Mucosa of rectum (tissue), 2 donors: ENCODE measurements at regions not wholly inside any gene's neighbourhood (a gene's known extent, or its start where the extent isn't known, plus 50 kb on each side); places are given as distances from the start of the nearest gene placed in this dataset.

Experiments
- H3K27ac ChIP-seq, 2 donors: one replicate each; pipeline ENCODE4 v1.7.0; 2013; ENCODE audit warnings: inconsistent platforms in 2 of 2, low read depth in 2 of 2, low read length in 2 of 2
- H3K27me3 ChIP-seq, 2 donors: one replicate each; pipeline ENCODE4 v1.7.0; 2013; ENCODE audit warnings: low read length in 2 of 2; ENCODE audit not compliant: control insufficient read depth in 2 of 2, insufficient read depth in 2 of 2
- H3K36me3 ChIP-seq, 2 donors: one replicate each; pipeline ENCODE4 v1.7.0; 2013; ENCODE audit warnings: low read length in 2 of 2; ENCODE audit not compliant: control insufficient read depth in 2 of 2, insufficient read depth in 2 of 2
- H3K4me1 ChIP-seq, 2 donors: one replicate each; pipeline ENCODE4 v1.7.0; 2013; ENCODE audit warnings: low read length in 2 of 2, mild to moderate bottlenecking in 1 of 2; ENCODE audit not compliant: control insufficient read depth in 2 of 2, insufficient read depth in 2 of 2
- H3K4me3 ChIP-seq, 2 donors: one replicate each; pipeline ENCODE4 v1.7.0; 2013; ENCODE audit warnings: low read length in 2 of 2
- H3K9ac ChIP-seq, 2 donors: one replicate each; pipeline ENCODE4 v1.7.0; 2013; ENCODE audit warnings: low read length in 2 of 2, low read depth in 1 of 2, mild to moderate bottlenecking in 1 of 2
- H3K9me3 ChIP-seq, 2 donors: one replicate each; pipeline ENCODE4 v1.7.0; 2013; ENCODE audit warnings: low read length in 2 of 2; ENCODE audit not compliant: control insufficient read depth in 2 of 2
- donor health status: healthy.
- donor health status: Normal muscosa, but diverticular disease.

- Histone ChIP-seq H3K27me3 (no peaks in the 10 kb centered on the region), H3K27ac (no peak overlapping the region)
Measured at GRCh38 chr7:95688931-95689495, 83.3 kb upstream of the DYNC1I1 start.

DNA sequence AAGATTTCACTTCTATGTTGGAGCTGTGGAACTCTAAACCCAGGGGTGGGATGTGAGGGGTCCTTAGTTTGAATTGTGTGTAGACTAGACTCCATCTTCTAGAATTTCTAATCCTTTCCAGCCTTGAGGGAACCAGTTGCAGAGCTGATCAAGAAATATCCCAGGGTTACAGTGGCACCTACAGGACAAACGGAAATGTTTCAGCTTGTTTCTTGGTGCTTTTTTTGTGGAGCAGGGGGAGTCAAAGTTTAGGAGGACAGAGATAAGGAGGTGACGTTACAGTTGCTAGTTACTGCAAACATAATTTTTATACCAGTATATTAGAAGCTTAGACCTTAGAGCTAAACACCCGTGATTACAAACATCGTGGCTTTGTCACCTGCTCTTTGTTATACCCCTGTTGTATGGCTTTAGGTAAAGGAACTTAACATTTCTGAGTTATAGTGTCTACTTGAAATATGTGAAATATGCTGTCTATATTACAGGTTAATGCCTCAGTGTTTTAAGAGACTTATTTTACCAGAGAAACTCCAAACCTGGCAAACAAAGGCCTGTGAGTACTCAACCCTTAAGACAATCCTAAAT is 84.5 kb upstream of the DYNC1I1 start:
- H3K27ac ChIP-seq, result no peak overlapping the region
- H3K4me1 ChIP-seq, result no peaks in the 10 kb centered on the region
- H3K27me3 ChIP-seq, result no peaks in the 10 kb centered on the region
- no peaks in the 10 kb centered on the region for H3K9me3 ChIP-seq
- no peaks in the 10 kb centered on the region for H3K36me3 ChIP-seq
- H3K9ac ChIP-seq, result no peak overlapping the region
- no peak overlapping the region for H3K4me3 ChIP-seq

More at GRCh38 chr7:95688931-95689495, 83.3 kb upstream of the DYNC1I1 start:
- H3K9ac ChIP-seq, result no peak overlapping the region
- no peaks in the 10 kb centered on the region for H3K9me3 ChIP-seq
- no peaks in the 10 kb centered on the region for H3K36me3 ChIP-seq
- H3K4me3 ChIP-seq, result no peak overlapping the region
- H3K4me1 ChIP-seq, result no peaks in the 10 kb centered on the region

- H3K4me3 ChIP-seq, result no peak overlapping the region
- H3K27me3 ChIP-seq, result no peaks in the 10 kb centered on the region
- H3K9me3 ChIP-seq, result no peaks in the 10 kb centered on the region
- no peaks in the 10 kb centered on the region for H3K36me3 ChIP-seq
- H3K9ac ChIP-seq, result no peak overlapping the region
- no peaks in the 10 kb centered on the region for H3K4me1 ChIP-seq
- H3K27ac ChIP-seq, result no peak overlapping the region
Measured at GRCh38 chr7:95686109-95686508, 86.2 kb upstream of the DYNC1I1 start.

DNA sequence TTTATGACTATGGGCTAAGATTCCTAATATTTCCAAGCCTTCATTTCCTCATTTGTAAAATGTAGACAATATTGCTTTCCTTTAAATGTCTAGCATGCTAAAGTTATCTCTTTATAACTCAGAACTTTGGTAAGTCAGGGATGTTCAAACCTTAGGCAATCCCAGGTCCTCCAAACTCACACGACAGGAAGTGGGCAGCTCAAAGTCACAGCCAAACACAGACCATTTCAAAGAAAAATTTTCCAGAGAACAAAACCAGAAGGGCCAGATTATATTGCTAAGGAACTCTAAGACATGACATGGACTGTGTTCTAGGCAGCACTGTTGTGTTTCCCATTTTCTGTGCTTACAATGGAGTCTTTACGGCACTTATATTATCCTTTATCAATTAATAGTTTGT is 87.8 kb upstream of the DYNC1I1 start:
- Histone ChIP-seq H3K4me1 (no peaks in the 10 kb centered on the region), H3K9me3 (no peaks in the 10 kb centered on the region), H3K9ac (no peak overlapping the region), H3K4me3 (no peak overlapping the region), H3K27me3 (no peaks in the 10 kb centered on the region), H3K36me3 (no peaks in the 10 kb centered on the region), H3K27ac (no peak overlapping the region)

DNA sequence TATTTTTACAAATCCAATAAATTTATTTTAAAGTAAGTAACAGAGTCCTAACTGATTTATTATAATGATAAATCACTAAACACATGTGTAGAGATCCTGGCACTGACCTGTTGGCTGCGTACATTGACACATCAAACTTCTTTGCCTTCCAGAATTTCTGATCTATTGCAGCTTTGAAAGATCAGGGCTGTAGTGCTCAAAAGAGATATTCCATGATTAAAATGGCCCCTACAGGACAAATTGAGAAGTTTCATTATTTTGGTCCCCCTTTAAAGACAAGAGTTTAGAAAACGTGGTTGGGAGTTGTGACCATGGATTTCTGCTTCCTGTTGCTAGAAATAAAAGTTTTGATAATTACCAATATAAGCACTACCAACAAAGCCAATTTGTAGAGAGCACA is 87.7 kb upstream of the PDK4 start:
- H3K36me3 ChIP-seq, result no peaks in the 10 kb centered on the region
- no peaks in the 10 kb centered on the region for H3K4me1 ChIP-seq
- no peaks in the 10 kb centered on the region for H3K9me3 ChIP-seq
- no peak overlapping the region for H3K4me3 ChIP-seq
- H3K9ac ChIP-seq, result no peak overlapping the region
- no peak overlapping the region for H3K27ac ChIP-seq
- no peaks in the 10 kb centered on the region for H3K27me3 ChIP-seq

GRCh38 chr7:95682913-95683312 is 86.6 kb upstream of the PDK4 start:
- no peak overlapping the region for H3K27ac ChIP-seq
- H3K9me3 ChIP-seq, result no peaks in the 10 kb centered on the region
- no peaks in the 10 kb centered on the region for H3K27me3 ChIP-seq
- H3K4me1 ChIP-seq, result no peaks in the 10 kb centered on the region
- no peak overlapping the region for H3K9ac ChIP-seq
- no peaks in the 10 kb centered on the region for H3K36me3 ChIP-seq
- H3K4me3 ChIP-seq, result no peak overlapping the region

- Histone ChIP-seq H3K27me3 (no peaks in the 10 kb centered on the region), H3K4me1 (no peaks in the 10 kb centered on the region), H3K9me3 (no peaks in the 10 kb centered on the region), H3K4me3 (no peak overlapping the region), H3K27ac (no peak overlapping the region), H3K9ac (no peak overlapping the region), H3K36me3 (no peaks in the 10 kb centered on the region)
Measured at GRCh38 chr7:95676691-95677090, 80.4 kb upstream of the PDK4 start.

DNA sequence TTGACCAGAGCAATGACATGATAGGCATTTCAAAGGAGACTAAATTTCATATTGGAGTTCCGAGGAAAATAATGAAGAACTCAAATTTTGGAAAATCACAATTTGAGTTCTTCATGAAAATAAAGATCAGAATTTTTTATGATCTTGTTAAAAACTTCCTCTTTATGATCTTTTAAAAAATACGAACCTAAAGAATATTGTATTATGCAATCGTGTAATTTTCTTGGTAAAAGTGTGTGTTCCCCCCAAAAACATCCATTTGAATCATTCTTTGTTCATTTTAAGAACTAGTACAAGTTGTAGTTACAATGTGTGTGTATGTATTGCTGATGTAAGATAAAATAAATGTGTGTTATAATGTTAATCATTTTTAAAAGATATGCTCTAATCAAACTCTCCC is 79.3 kb upstream of the PDK4 start:
- Histone ChIP-seq H3K36me3 (no peaks in the 10 kb centered on the region), H3K4me1 (no peaks in the 10 kb centered on the region), H3K9ac (no peak overlapping the region), H3K27me3 (no peaks in the 10 kb centered on the region), H3K27ac (no peak overlapping the region), H3K4me3 (no peak overlapping the region), H3K9me3 (no peaks in the 10 kb centered on the region)

GRCh38 chr7:95675016-95675415 is 78.7 kb upstream of the PDK4 start:
- Histone ChIP-seq H3K4me1 (no peaks in the 10 kb centered on the region), H3K27ac (no peak overlapping the region), H3K9me3 (no peaks in the 10 kb centered on the region), H3K27me3 (no peaks in the 10 kb centered on the region), H3K4me3 (no peak overlapping the region), H3K9ac (no peak overlapping the region), H3K36me3 (no peaks in the 10 kb centered on the region)

- no peak overlapping the region for H3K4me3 ChIP-seq
Measured at GRCh38 chr7:95674101-95674500, 77.8 kb upstream of the PDK4 start.

More at GRCh38 chr7:95674101-95674500, 77.8 kb upstream of the PDK4 start:
- Histone ChIP-seq H3K4me1 (no peaks in the 10 kb centered on the region), H3K27ac (no peak overlapping the region), H3K9ac (no peak overlapping the region), H3K36me3 (no peaks in the 10 kb centered on the region), H3K27me3 (no peaks in the 10 kb centered on the region), H3K9me3 (no peaks in the 10 kb centered on the region)
